Lung (tissue), 11 donors: ENCODE measurements at regions not wholly inside any gene's neighbourhood (a gene's known extent, or its start where the extent isn't known, plus 50 kb on each side); places are given as distances from the start of the nearest gene placed in this dataset.

Experiments
- ATAC-seq: fragments of 200-7000 bp; cut with Tn5 transposase; one replicate; pipeline ENCODE4 v1.9.1; 2020; ENCODE audit warnings: moderate number of reproducible peaks; ENCODE audit not compliant: insufficient read depth, low FRiP score
- DNase-seq, 3 donors: peaks; one replicate each; pipeline ENCODE4 v3.0.0-alpha.2; 2013 to 2017
- H3K27ac ChIP-seq, 2 donors: one replicate each; pipeline ENCODE4 v1.5.1; 2013; ENCODE audit warnings: mild to moderate bottlenecking in 2 of 2, moderate library complexity in 2 of 2, control low read depth in 1 of 2, inconsistent platforms in 1 of 2, low read depth in 1 of 2, low read length in 1 of 2
- H3K27me3 ChIP-seq, 3 donors: one replicate each; pipeline ENCODE4 v1.5.1; 2013; ENCODE audit warnings: low read length in 2 of 3; ENCODE audit not compliant: control insufficient read depth in 3 of 3, insufficient read depth in 3 of 3
- H3K36me3 ChIP-seq, 4 donors: one replicate each; pipeline ENCODE4 v1.5.1; 2013; ENCODE audit warnings: low read length in 4 of 4, mild to moderate bottlenecking in 1 of 4, moderate library complexity in 1 of 4; ENCODE audit not compliant: control insufficient read depth in 4 of 4, insufficient read depth in 4 of 4
- H3K4me1 ChIP-seq, 5 donors: one replicate each; pipeline ENCODE4 v1.5.1; 2013; ENCODE audit warnings: low read length in 5 of 5, mild to moderate bottlenecking in 2 of 5, moderate library complexity in 1 of 5; ENCODE audit not compliant: control insufficient read depth in 5 of 5, insufficient read depth in 5 of 5
- H3K4me3 ChIP-seq: one replicate; pipeline ENCODE4 v1.5.1; 2013; ENCODE audit warnings: mild to moderate bottlenecking, control low read depth, moderate library complexity
- H3K9ac ChIP-seq, 2 donors: one replicate each; pipeline ENCODE4 v1.5.1; 2013; ENCODE audit warnings: low read length in 2 of 2, control low read depth in 1 of 2; ENCODE audit not compliant: insufficient read depth in 1 of 2
- H3K9me3 ChIP-seq, 4 donors: one replicate each; pipeline ENCODE4 v1.5.1; 2013; ENCODE audit warnings: low read length in 3 of 4, mild to moderate bottlenecking in 1 of 4, moderate library complexity in 1 of 4; ENCODE audit not compliant: control insufficient read depth in 4 of 4, insufficient read depth in 3 of 4
- CTCF ChIP-seq: IDR thresholded peaks from 2 replicates; pipeline ENCODE4 v1.5.1; 2012; ENCODE audit warnings: mild to moderate bottlenecking; ENCODE audit errors: control extremely low read depth, extremely low read depth
- WGBS, 2 donors: extraction: QIAGEN DNeasy Blood & Tissue Kit; methylation state at CpG; one replicate each; pipeline ENCODE4 v1.1.7; 2013; 5-methylcytosine and 5-hydroxymethylcytosine counted together
- donor health status: control.
- donor health status: control.
- donor health status: Bipolar disorder and iron deficiency.
- donor health status: healthy.
- donor health status: DM: yes; HTN: yes; CAD: no.

- Histone ChIP-seq H3K9me3 (no peaks in the 10 kb centered on the region), H3K4me1 (peaks cover 0 to 3% (median 0%) of the 10 kb centered on the region in 5 donors), H3K27ac (no peak overlapping the region), H3K9ac (no peak overlapping the region), H3K36me3 (no peaks in the 10 kb centered on the region), H3K4me3 (no peak overlapping the region), H3K27me3 (no peaks in the 10 kb centered on the region)
- WGBS, 2 donors: 53 to 66% methylated on average over 3 of the region's 3 CpGs
- TF ChIP-seq CTCF: no peak
- ATAC-seq (no peak), DNase-seq (no peak)
Measured at GRCh38 chr2:19536136-19536535, 177.7 kb upstream of the OSR1 start.

GRCh38 chr2:19532547-19533196, 174.2 kb upstream of the OSR1 start:
- no peak for TF ChIP-seq CTCF

GRCh38 chr2:19529677-19530076, 171.3 kb upstream of the OSR1 start:
- H3K27me3 ChIP-seq: no peaks in the 10 kb centered on the region
- H3K9ac ChIP-seq: no peak overlapping the region
- H3K4me3 ChIP-seq: no peak overlapping the region
- ATAC-seq: peak; percentile 62
- no peak overlapping the region for H3K27ac ChIP-seq
- no peak for TF ChIP-seq CTCF
- 74 to 84% methylated on average over 3 of the region's 3 CpGs for WGBS, 2 donors
- no peaks in the 10 kb centered on the region for H3K36me3 ChIP-seq
- peaks cover 0 to 24% (median 7%) of the 10 kb centered on the region in 5 donors for H3K4me1 ChIP-seq
- DNase-seq: peak in 1 of 3 donors; percentile 27
- H3K9me3 ChIP-seq: no peaks in the 10 kb centered on the region

More at GRCh38 chr2:19532547-19533196, 174.2 kb upstream of the OSR1 start:
- ATAC-seq (no peak), DNase-seq (no peak)
- no peak overlapping the region for H3K4me3 ChIP-seq
- peaks cover 0 to 15% (median 7%) of the 10 kb centered on the region in 5 donors for H3K4me1 ChIP-seq
- H3K27ac ChIP-seq: no peak overlapping the region
- no peak overlapping the region for H3K9ac ChIP-seq
- no peaks in the 10 kb centered on the region for H3K36me3 ChIP-seq
- no peaks in the 10 kb centered on the region for H3K27me3 ChIP-seq
- no peaks in the 10 kb centered on the region for H3K9me3 ChIP-seq
- 100% methylated on average over 1 of the region's 1 CpG for WGBS, 2 donors

GRCh38 chr2:19527771-19528170, 169.3 kb upstream of the OSR1 start:
- peaks cover 0 to 24% (median 7%) of the 10 kb centered on the region in 5 donors for H3K4me1 ChIP-seq
- WGBS, 2 donors: 67 to 68% methylated on average over 2 of the region's 2 CpGs
- H3K4me3 ChIP-seq: no peak overlapping the region
- no peak for TF ChIP-seq CTCF
- no peaks in the 10 kb centered on the region for H3K27me3 ChIP-seq
- no peaks in the 10 kb centered on the region for H3K36me3 ChIP-seq
- no peaks in the 10 kb centered on the region for H3K9me3 ChIP-seq
- ATAC-seq (no peak), DNase-seq (peak; percentile 42 to 80 (median 77))
- H3K9ac ChIP-seq: no peak overlapping the region
- H3K27ac ChIP-seq: no peak overlapping the region
